GM19397 (cell line): ENCODE measurements at regions not wholly inside any gene's neighbourhood (a gene's known extent, or its start where the extent isn't known, plus 50 kb on each side); places are given as distances from the start of the nearest gene placed in this dataset.

ENCODE experiments used
- ATAC-seq: cut with Tn5 transposase; IDR thresholded peaks from one replicate; pipeline ENCODE4 v1.9.1; 2021; ENCODE audit warnings: mild to moderate bottlenecking, moderate library complexity; ENCODE audit not compliant: unreplicated experiment

GRCh38 chr13:97559981-97560380 lies 126.0 kb downstream of the RAP2A start:
- ATAC-seq = no peak

- no peak for ATAC-seq
Observed at GRCh38 chr13:97561182-97561581, 127.2 kb downstream of the RAP2A start.

GRCh38 chr13:97562962-97563361 lies 129.0 kb downstream of the RAP2A start:
- no peak for ATAC-seq

DNA sequence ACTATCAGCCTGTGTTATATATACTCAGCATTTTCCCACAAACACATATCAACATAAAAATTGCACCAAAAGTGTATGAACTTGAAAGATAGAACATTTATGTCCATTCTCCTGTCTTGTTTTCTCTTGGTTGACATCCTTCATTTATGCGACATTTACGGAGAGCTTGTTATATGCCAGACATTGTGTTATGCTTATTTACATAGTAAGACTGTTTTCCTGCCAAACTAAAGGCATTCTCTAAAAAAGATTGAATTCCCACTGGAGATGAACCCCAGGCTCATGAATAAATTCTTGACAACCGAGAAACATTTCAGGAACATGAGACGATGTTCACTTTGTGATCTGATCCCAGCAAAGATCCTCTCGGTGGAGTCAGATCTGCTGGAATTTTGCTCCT lies 131.0 kb downstream of the RAP2A start:
- ATAC-seq = no peak

- ATAC-seq = no peak
Observed at GRCh38 chr13:97565906-97566305, 131.9 kb downstream of the RAP2A start.

DNA sequence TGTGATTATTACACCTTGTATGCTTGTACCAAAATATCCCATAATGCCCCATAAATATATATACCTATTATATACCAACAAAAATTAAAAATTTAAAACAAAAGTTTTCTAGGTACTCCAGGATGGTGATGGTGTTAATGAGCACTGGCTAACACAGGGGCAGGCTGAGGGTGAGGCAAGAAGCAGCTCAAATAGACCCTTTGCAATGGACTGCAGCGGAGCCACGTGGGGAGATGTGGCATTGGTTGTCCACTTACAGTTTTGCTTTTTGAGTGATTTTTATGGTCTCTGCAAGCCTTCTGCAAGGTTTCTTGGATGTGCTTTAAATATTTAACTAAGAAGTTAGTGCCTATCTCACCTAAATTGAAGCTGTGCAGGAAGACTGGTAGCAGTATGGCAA lies 132.9 kb downstream of the RAP2A start:
- ATAC-seq = no peak

- ATAC-seq = peak; percentile 88
Observed at GRCh38 chr13:97567510-97568243, 133.7 kb downstream of the RAP2A start.

DNA sequence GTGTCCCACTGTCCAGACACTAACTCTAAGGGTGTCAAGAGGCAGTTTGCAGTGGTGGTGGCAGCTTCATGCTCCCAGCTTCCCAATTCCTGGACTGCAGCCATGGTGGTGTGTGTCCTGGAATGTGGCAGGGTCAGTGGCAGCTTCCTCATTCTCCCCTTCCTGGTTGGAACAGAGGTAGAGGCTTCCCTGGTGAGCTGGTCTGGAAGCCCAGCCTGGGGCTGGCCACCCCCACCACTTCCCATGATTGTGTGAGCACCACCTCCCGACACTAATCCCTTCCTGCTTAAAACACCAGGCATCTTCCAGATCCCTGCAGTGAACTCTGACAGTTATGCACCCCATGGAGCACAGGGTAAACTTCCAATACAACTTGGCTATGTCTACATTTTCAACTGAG lies 134.9 kb downstream of the RAP2A start:
- no peak for ATAC-seq

- ATAC-seq = no peak
Observed at GRCh38 chr13:97569841-97570240, 135.9 kb downstream of the RAP2A start.

DNA sequence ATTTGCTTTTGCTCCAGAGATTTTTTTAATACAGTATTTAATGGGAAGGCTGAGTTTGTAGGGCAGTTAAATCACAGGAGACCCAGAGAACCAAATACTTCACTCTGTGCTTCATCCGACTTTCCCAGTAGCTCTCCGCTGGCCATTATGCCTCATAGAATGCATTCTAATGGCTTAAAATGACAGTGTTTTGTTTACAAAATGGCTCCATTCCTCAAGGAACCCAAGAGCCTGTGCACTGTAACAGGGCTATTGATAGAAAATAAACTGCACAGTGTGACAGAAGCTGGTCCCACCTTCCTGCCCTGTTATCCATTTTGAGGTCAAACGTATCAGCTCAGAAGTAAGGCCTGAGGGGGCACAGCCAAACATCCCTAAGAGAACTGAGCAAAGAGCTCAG lies 136.5 kb downstream of the RAP2A start:
- no peak for ATAC-seq

GRCh38 chr13:97573011-97573410 lies 139.0 kb downstream of the RAP2A start:
- no peak for ATAC-seq

DNA sequence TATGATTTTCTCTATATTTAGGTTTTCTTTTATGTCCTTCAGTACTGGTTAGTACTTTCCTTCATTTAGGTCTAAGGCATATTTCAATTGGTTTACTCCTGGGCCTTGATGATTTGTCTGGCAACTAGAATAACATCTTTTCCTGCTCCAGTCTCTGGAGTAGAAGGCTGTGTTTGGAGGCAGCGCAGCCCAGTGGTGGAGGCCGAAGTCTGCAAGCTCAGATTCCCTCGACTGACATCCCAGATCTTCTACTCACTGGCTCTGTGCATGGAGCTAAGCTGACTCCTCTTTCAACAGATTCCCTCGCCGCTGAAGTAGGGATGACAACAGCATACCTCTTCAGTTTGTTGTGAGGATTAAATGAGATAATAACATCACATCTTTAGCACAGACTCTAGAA lies 141.0 kb downstream of the RAP2A start:
- no peak for ATAC-seq

DNA sequence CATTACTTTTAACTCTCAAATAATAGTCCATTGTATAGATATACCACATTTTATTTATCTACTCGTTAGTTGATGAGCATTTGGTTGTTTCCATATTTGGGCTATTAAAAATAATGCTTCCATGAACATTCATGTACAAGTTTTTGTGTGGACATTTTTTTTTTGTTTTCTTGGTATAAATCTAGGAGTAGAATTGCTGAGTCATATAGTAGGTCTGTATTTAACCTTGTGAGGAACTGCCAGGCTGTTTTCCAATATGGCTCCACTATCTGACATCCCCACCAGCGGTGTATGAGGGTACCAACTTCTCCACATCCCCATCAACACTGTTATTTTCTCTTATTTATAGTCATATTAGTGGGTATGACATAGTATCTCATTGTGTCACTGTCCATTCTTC lies 143.1 kb downstream of the RAP2A start:
- ATAC-seq = no peak

- ATAC-seq = no peak
Observed at GRCh38 chr13:97582170-97582569, 148.2 kb downstream of the RAP2A start.

GRCh38 chr13:97583907-97584497 lies 150.0 kb downstream of the RAP2A start:
- no peak for ATAC-seq

DNA sequence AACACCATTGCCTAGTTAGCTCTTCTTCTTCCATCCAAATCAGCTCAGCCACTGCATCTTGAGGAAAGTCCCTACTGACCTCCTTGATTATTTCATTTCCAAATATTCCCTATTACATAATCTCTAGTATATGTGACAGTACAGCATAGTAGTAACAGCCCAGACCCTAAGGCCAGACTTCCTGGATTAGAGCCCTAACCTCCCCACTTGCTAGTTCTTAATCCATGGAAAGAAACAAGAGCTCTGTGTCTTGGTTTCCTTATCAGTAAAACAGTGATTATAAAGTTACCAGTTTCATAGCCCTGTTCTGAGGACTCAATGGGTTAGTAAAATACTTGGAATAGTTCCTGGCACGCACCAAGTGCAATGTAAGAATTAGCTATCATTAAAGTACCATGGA lies 153.0 kb downstream of the RAP2A start:
- no peak for ATAC-seq

DNA sequence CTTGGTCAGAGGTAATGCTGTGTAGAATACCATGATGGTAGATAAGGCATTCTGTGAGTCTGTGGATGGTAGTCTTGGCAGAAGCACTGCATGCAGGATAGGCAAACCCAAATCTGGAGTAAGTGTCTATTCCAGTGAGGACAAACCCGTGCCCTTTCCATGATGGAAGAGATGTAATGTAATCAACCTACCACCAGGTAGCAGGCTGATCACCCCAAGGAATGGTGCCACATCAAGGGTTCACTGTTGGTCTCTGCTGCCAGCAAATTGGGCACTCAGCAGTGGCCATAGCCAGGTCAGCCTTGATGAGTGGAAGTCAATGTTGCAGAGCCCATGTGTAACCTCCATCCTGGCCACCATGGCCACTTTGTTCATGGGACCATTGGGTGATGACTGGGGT lies 155.0 kb downstream of the RAP2A start:
- no peak for ATAC-seq

DNA sequence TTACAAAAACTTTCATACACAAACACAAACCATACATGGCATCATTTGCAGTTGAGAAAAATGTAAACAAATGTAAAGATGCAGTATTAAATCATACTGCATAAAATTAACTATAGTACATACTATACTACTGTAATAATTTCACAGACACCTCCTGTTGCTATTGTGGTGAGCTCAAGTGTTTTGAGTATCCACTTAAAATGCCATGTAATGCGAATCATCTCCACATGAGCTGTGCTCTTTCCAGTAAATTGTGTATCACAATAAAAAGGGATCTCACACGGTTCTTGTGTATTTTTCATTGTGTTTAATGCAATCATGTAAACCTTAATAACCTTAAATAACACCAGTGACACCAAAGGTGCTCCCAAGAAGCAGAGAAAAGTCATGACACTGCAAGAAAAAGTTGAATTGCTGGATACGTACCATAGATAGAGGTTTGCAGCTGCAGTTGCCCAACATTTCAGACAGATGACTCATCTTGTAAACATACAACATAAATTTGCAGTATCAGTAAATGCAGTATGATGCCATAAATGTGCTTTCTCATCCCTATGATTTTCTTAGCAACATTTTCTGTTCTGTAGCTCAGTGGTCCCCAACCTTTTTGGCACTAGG lies 166.6 kb downstream of the RAP2A start:
- no peak for ATAC-seq

DNA sequence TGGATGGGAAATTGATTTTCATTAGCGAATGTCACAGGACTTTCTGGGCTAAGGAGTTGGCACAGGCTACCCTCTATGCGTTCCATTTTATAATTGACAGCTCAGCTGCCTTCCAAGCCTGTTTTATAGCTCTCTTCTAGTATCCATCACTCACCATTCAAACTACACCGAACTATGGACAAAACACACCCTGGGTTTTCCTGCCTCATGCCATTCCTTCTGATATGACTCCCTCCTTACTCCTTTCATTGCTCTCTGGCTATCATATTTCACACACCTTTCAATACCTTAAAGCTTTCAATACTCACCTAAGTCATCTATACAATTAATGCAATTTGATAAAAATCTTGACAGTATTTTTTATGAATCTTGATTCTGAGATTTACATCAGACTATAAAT lies 181.3 kb downstream of the RAP2A start:
- ATAC-seq = no peak

DNA sequence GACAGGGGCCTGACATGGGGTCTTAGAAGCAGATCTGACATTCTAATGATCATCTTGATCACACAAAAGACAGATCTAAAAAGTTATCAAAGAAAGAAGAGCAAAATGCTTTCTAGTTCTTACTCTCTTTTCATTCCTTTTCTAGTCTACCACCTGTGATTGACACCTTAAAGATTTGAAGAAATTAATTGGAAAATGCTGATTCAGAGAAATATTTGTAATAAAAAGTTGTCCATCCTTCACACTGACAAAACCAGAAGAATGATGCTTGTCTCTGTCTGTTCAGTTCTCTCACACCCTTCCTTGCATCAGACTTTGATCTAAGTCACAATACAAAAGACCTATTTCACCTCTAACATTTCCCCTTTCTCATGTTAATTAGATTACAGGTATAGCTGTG lies 182.4 kb downstream of the RAP2A start:
- no peak for ATAC-seq

DNA sequence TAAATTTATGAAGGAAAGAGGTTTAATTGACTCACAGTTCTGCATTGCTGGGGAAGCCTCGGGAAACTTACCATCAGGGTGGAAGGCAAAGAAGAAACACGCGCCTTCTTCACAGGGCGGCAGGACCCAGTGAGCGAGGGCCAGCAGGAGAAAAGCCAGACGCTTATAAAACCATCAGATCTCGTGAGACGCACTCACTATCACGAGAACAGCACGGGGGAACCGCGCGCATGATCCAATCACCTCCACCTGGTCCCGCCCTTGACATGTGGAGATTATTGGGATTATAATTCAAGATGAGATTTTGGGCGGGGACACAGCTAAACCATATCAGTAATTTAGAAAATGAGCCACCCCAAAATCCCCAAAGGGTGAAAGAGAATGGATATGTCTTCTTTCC lies 187.1 kb downstream of the RAP2A start:
- ATAC-seq = no peak

DNA sequence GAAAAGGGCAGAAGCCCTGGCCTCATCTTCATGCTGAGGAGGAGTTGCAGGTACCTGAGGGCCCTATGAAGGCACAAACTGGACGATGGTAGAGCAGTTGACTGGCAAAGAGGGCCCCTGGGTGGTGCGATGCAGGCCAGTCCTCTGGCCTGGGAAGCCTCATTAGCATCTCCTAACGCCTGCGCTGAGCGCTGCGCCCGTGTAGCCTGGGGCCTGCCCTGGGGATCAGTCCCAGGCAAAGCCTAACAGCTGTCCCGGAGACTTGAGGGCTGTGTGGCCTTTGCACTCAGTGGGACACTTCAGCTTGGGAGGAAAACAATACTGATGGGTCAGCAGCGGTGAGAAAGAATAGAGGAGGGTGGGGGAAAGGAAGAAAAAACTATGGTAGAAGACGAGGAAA lies 187.7 kb downstream of the RAP2A start:
- ATAC-seq = no peak
